HCT116 (cell line): ENCODE measurements at regions not wholly inside any gene's neighbourhood (a gene's known extent, or its start where the extent isn't known, plus 50 kb on each side); places are given as distances from the start of the nearest gene placed in this dataset.

Experiments
- ATAC-seq: fragments of 200-7000 bp; cut with Tn5 transposase; 2 replicates; pipeline ENCODE4 v1.9.1; 2020; ENCODE audit warnings: mild to moderate bottlenecking, moderate library complexity
- BruUV-seq: library from RNA; stranded (reverse); fragments of 400-500 nt; replicated peaks from 2 replicates; lab custom pipeline; 2021; lab: Mats Ljungman, UMichigan
- CTCF ChIA-PET: fragments of 300-600 bp; sonication (Branson Sonifier 250); formaldehyde crosslinking; loops from one replicate; lab custom pipeline; 2021; ENCODE audit warnings: antibody characterized with exemption; lab: Charles Lee
- POLR2A ChIA-PET: fragments of 300-600, 350-600 bp; sonication (Branson Sonifier 250); formaldehyde crosslinking; loops from one replicate; lab custom pipeline; 2021; ENCODE audit warnings: antibody characterized with exemption; lab: Charles Lee
- RAD21 ChIA-PET, 2 experiments: fragments of 300-600 bp; sonication (Branson Sonifier 250); formaldehyde crosslinking; loops; one replicate each; lab custom pipeline; 2023; ENCODE audit warnings: low total read pairs in 2 of 2; ENCODE audit not compliant: uncharacterized antibody in 2 of 2, unreplicated experiment in 2 of 2, low non-redundant PET in 1 of 2; lab: Charles Lee
- DNase-seq: peaks from one replicate; pipeline ENCODE4 v3.0.0-alpha.2; 2010; ENCODE audit warnings: low read depth, low spot score
- H2AFZ ChIP-seq: fragments of 200-600 bp; shearing (Covaris generic), sonication (generic); 2 replicates; pipeline ENCODE4 v1.6.1; 2017; ENCODE audit warnings: low read depth, mixed run types, mixed read lengths, antibody characterized with exemption, low read length; ENCODE audit not compliant: poor library complexity, severe bottlenecking
- H3K27ac ChIP-seq: 2 replicates; pipeline ENCODE4 v1.5.1; 2012; ENCODE audit warnings: low read depth, low read length
- H3K27me3 ChIP-seq: fragments of 200-600 bp; sonication (generic); 2 replicates; pipeline ENCODE4 v1.6.1; 2016; ENCODE audit warnings: mixed run types, low read length, mixed read lengths; ENCODE audit not compliant: insufficient read depth
- H3K36me3 ChIP-seq, 2 experiments: fragments of 200-500 bp in 1 of 2; fragments of 200-600 bp in 1 of 2; sonication (Bioruptor generic) in 1 of 2; sonication (generic) in 1 of 2; 2 replicates each; pipeline versions ENCODE4 v1.5.1 to v1.6.1; 2014 to 2016; ENCODE audit warnings: low read length in 2 of 2, inconsistent platforms in 1 of 2, mixed read lengths in 1 of 2, mixed run types in 1 of 2; ENCODE audit not compliant: insufficient read depth in 2 of 2, control insufficient read depth in 1 of 2
- H3K4me1 ChIP-seq, 2 experiments: fragments of 200-600 bp in 1 of 2; sonication (generic) in 1 of 2; 2 replicates each; pipeline versions ENCODE4 v1.5.1 to v1.6.1; 2012 to 2017; ENCODE audit warnings: low read length in 2 of 2, inconsistent platforms in 1 of 2, mild to moderate bottlenecking in 1 of 2, mixed read lengths in 1 of 2, mixed run types in 1 of 2, moderate library complexity in 1 of 2; ENCODE audit not compliant: insufficient read depth in 2 of 2, control insufficient read depth in 1 of 2
- H3K4me2 ChIP-seq: fragments of 200-600 bp; sonication (generic); 2 replicates; pipeline ENCODE4 v1.6.1; 2017; ENCODE audit warnings: mixed run types, low read length, mixed read lengths
- H3K4me3 ChIP-seq, 2 experiments: fragments of 200-600 bp in 1 of 2; sonication (generic) in 1 of 2; replicated peaks in 1 of 2; 2 replicates each; pipeline ENCODE4 v1.5.1; 2011 to 2016; ENCODE audit warnings: low read length in 2 of 2, control low read depth in 1 of 2, low read depth in 1 of 2, mild to moderate bottlenecking in 1 of 2, mixed read lengths in 1 of 2, mixed run types in 1 of 2
- H3K79me2 ChIP-seq: fragments of 200-600 bp; sonication (generic); 2 replicates; pipeline ENCODE4 v1.6.1; 2017; ENCODE audit warnings: mild to moderate bottlenecking, mixed run types, low read length, moderate library complexity, mixed read lengths; ENCODE audit not compliant: insufficient read depth
- H3K9ac ChIP-seq: fragments of 200-600 bp; sonication (generic); 2 replicates; pipeline ENCODE4 v1.6.1; 2016; ENCODE audit warnings: low read length, mixed read lengths
- H3K9me2 ChIP-seq: fragments of 200-600 bp; sonication (generic), shearing (Covaris generic); 2 replicates; pipeline ENCODE4 v1.6.1; 2017; ENCODE audit warnings: mixed run types, mild to moderate bottlenecking, moderate library complexity; ENCODE audit not compliant: insufficient read depth
- H3K9me3 ChIP-seq, 2 experiments: fragments of 200-500 bp in 1 of 2; fragments of 200-600 bp in 1 of 2; sonication (Bioruptor generic) in 1 of 2; sonication (generic) in 1 of 2; 2 replicates each; pipeline ENCODE4 v1.6.1; 2014 to 2017; ENCODE audit warnings: low read length in 2 of 2, mixed read lengths in 2 of 2, inconsistent platforms in 1 of 2, low read depth in 1 of 2, mild to moderate bottlenecking in 1 of 2, mixed run types in 1 of 2, moderate library complexity in 1 of 2; ENCODE audit not compliant: control insufficient read depth in 1 of 2, insufficient read depth in 1 of 2
- H4K20me1 ChIP-seq: fragments of 200-600 bp; sonication (generic), shearing (Covaris generic); 2 replicates; pipeline ENCODE4 v1.6.1; 2017; ENCODE audit warnings: mixed run types, mild to moderate bottlenecking, moderate library complexity; ENCODE audit not compliant: insufficient read depth
- CEBPB ChIP-seq: IDR thresholded peaks from 2 replicates; pipeline ENCODE4 v1.6.1; 2012; ENCODE audit warnings: low read depth
- CTCF ChIP-seq, 3 experiments: fragments of 200-600 bp in 1 of 3; sonication (generic) in 1 of 3; IDR thresholded peaks in 2 of 3; conservative IDR thresholded peaks in 1 of 3; 2 replicates each; pipeline ENCODE4 v1.5.1; 2012 to 2017; ENCODE audit warnings: low read depth in 2 of 3, low read length in 2 of 3, antibody characterized with exemption in 1 of 3, borderline replicate concordance in 1 of 3, control low read depth in 1 of 3, mild to moderate bottlenecking in 1 of 3, mixed read lengths in 1 of 3, mixed run types in 1 of 3, moderate library complexity in 1 of 3; ENCODE audit not compliant: insufficient read depth in 1 of 3
- EGR1 ChIP-seq: IDR thresholded peaks from 2 replicates; pipeline ENCODE4 v1.6.1; 2012; ENCODE audit warnings: low read depth
- ELF1 ChIP-seq: IDR thresholded peaks from 2 replicates; pipeline ENCODE4 v1.6.1; 2012; ENCODE audit warnings: low read depth, borderline replicate concordance
- EZH2 ChIP-seq: fragments of 200-600 bp; sonication (generic); IDR thresholded peaks from 2 replicates; pipeline ENCODE4 v1.6.1; 2017; ENCODE audit warnings: antibody characterized with exemption, mixed run types
- EZH2phosphoT487 ChIP-seq: fragments of 200-600 bp; IDR thresholded peaks from 2 replicates; pipeline ENCODE4 v1.6.1; 2018; ENCODE audit warnings: antibody characterized with exemption, borderline replicate concordance
- FOSL1 ChIP-seq: IDR thresholded peaks from 2 replicates; pipeline ENCODE4 v1.6.1; 2012; ENCODE audit warnings: low read depth
- JUND ChIP-seq: IDR thresholded peaks from 2 replicates; pipeline ENCODE4 v1.6.1; 2012
- MAX ChIP-seq: IDR thresholded peaks from 2 replicates; pipeline ENCODE4 v1.6.1; 2012
- POLR2A ChIP-seq: IDR thresholded peaks from 2 replicates; pipeline ENCODE4 v1.7.0; 2011; ENCODE audit warnings: borderline replicate concordance; ENCODE audit not compliant: insufficient read depth, insufficient read length; ENCODE audit errors: extremely low read depth
- POLR2AphosphoS5 ChIP-seq: IDR thresholded peaks from 2 replicates; pipeline ENCODE4 v1.6.1; 2011; ENCODE audit warnings: mild to moderate bottlenecking, low read depth, low read length, moderate library complexity
- RAD21 ChIP-seq: IDR thresholded peaks from 2 replicates; pipeline ENCODE4 v1.6.1; 2012; ENCODE audit warnings: low read depth, mild to moderate bottlenecking
- REST ChIP-seq: IDR thresholded peaks from 2 replicates; pipeline ENCODE4 v1.6.1; 2012; ENCODE audit warnings: low read depth
- SIN3A ChIP-seq: IDR thresholded peaks from 2 replicates; pipeline ENCODE4 v1.6.1; 2012; ENCODE audit warnings: low read depth
- SP1 ChIP-seq: IDR thresholded peaks from 2 replicates; pipeline ENCODE4 v1.6.1; 2012; ENCODE audit warnings: low read depth
- SRF ChIP-seq: IDR thresholded peaks from 2 replicates; pipeline ENCODE4 v1.6.1; 2012; ENCODE audit warnings: low read depth
- YY1 ChIP-seq: IDR thresholded peaks from 2 replicates; pipeline ENCODE4 v1.6.1; 2011; ENCODE audit warnings: low read length, low read depth, moderate library complexity, mild to moderate bottlenecking; ENCODE audit not compliant: insufficient replicate concordance; ENCODE audit errors: extremely low read depth
- ZBTB33 ChIP-seq: IDR thresholded peaks from 2 replicates; pipeline ENCODE4 v1.6.1; 2011; ENCODE audit warnings: mild to moderate bottlenecking, low read length, moderate library complexity; ENCODE audit not compliant: insufficient replicate concordance; ENCODE audit errors: extremely low read depth
- ZFX ChIP-seq: fragments of 450-650 bp; IDR thresholded peaks from 2 replicates; pipeline ENCODE4 v1.6.1; 2017
- ZNF274 ChIP-seq: fragments of 200-500 bp; sonication (Bioruptor generic); IDR thresholded peaks from 2 replicates; pipeline ENCODE4 v1.6.1; 2014; ENCODE audit warnings: mild to moderate bottlenecking, low read depth, low read length, inconsistent platforms
- intact Hi-C: fragments of 100-400 bp; cut with micrococcal nuclease; formaldehyde crosslinking; loops from 2 replicates; pipeline ENCODE4 v1.10.0; 2022

- no peak for TF ChIP-seq ELF1
Measured at GRCh38 chr15:85934691-85935090, 140.0 kb upstream of the KLHL25 start (continued).

- H3K9me2 ChIP-seq = no peaks in the 10 kb centered on the region
- peaks cover 7% of the 10 kb centered on the region for H3K27me3 ChIP-seq
- no peaks in the 10 kb centered on the region for H3K4me1 ChIP-seq
- no peak overlapping the region for H2AFZ ChIP-seq
- H3K9ac ChIP-seq = no peak overlapping the region
- H3K36me3 ChIP-seq = no peaks in the 10 kb centered on the region
- no peaks in the 10 kb centered on the region for H3K9me3 ChIP-seq
- ChIA-PET CTCF (no interaction called here), RAD21 (no interaction called here), POLR2A (no interaction called here)
- no peaks in the 10 kb centered on the region for H3K79me2 ChIP-seq
- H4K20me1 ChIP-seq = no peaks in the 10 kb centered on the region
- H3K27ac ChIP-seq = no peak overlapping the region
- ATAC-seq (no peak), DNase-seq (no peak)
- no peak overlapping the region for H3K4me3 ChIP-seq
- H3K4me2 ChIP-seq = no peak overlapping the region
- TF ChIP-seq ZNF274 (no peak), REST (no peak), SIN3A (no peak), SP1 (no peak), ELF1 (no peak), ZBTB33 (no peak), YY1 (no peak), JUND (no peak), EZH2phosphoT487 (no peak), POLR2AphosphoS5 (no peak), SRF (no peak), EGR1 (no peak), ZFX (no peak), CEBPB (no peak), POLR2A (no peak), RAD21 (no peak), MAX (no peak), FOSL1 (no peak), CTCF (IDR thresholded peaks at IDR 0.05 in 2 of 3, conservative IDR thresholded peaks at IDR 0.05 in 1 of 3; ENCODE audit: borderline replicate concordance in 1 of 3, insufficient read depth in 1 of 3, low read depth in 2 of 3, low read length in 2 of 3) (no peak), EZH2 (no peak)
- BruUV-seq = no TSS peak
- intact Hi-C loops = loop anchor here (10.0 kb wide), 1 partner anchor 320 kb away; no protein-coding TSS in a partner anchor
Measured at GRCh38 chr15:85935182-85935581, 140.5 kb upstream of the KLHL25 start.
